H9 (cell line): ENCODE measurements at regions not wholly inside any gene's neighbourhood (a gene's known extent, or its start where the extent isn't known, plus 50 kb on each side); places are given as distances from the start of the nearest gene placed in this dataset.

Experiments used
- DNase-seq: peaks from one replicate; pipeline ENCODE4 v3.0.0-alpha.2; 2017
- H2AFZ ChIP-seq: one replicate; pipeline ENCODE4 v1.6.1; 2013; ENCODE audit warnings: mild to moderate bottlenecking, low read length, control low read depth, moderate library complexity
- H2AK5ac ChIP-seq: 2 replicates; pipeline ENCODE4 v1.6.1; 2013; ENCODE audit warnings: low read length, control low read depth, mixed read lengths; ENCODE audit not compliant: insufficient read length
- H2BK120ac ChIP-seq: one replicate; pipeline ENCODE4 v1.6.1; 2013; ENCODE audit warnings: low read depth, mild to moderate bottlenecking, low read length, control low read depth, inconsistent platforms; ENCODE audit not compliant: poor library complexity, severe bottlenecking
- H2BK12ac ChIP-seq: 2 replicates; pipeline ENCODE4 v1.6.1; 2013; ENCODE audit warnings: low read length, control low read depth, mixed read lengths, low read depth; ENCODE audit not compliant: insufficient read length
- H2BK15ac ChIP-seq: 2 replicates; pipeline ENCODE4 v1.6.1; 2013; ENCODE audit warnings: low read depth, low read length, control low read depth
- H2BK20ac ChIP-seq: one replicate; pipeline ENCODE4 v1.6.1; 2013; ENCODE audit warnings: low read depth, mild to moderate bottlenecking, low read length, control low read depth, inconsistent platforms; ENCODE audit not compliant: poor library complexity, severe bottlenecking
- H2BK5ac ChIP-seq: 2 replicates; pipeline ENCODE4 v1.6.1; 2013; ENCODE audit warnings: low read length, control low read depth, mixed read lengths; ENCODE audit not compliant: insufficient read length
- H3K14ac ChIP-seq: 2 replicates; pipeline ENCODE4 v1.6.1; 2013; ENCODE audit warnings: low read length, control low read depth; ENCODE audit not compliant: insufficient read depth
- H3K18ac ChIP-seq: 2 replicates; pipeline ENCODE4 v1.6.1; 2013; ENCODE audit warnings: low read depth, mild to moderate bottlenecking, mixed read lengths, low read length, control low read depth; ENCODE audit not compliant: insufficient read length
- H3K23ac ChIP-seq: 2 replicates; pipeline ENCODE4 v1.6.1; 2013; ENCODE audit warnings: low read length, control low read depth, mixed read lengths, low read depth; ENCODE audit not compliant: insufficient read length
- H3K23me2 ChIP-seq: 2 replicates; pipeline ENCODE4 v1.6.1; 2013; ENCODE audit warnings: low read depth, mild to moderate bottlenecking, mixed read lengths, low read length, control low read depth; ENCODE audit not compliant: insufficient read length, poor library complexity, severe bottlenecking
- H3K27ac ChIP-seq: 2 replicates; pipeline ENCODE4 v1.5.1; 2013; ENCODE audit warnings: low read length, control low read depth, mixed read lengths, low read depth; ENCODE audit not compliant: insufficient read length
- H3K27me3 ChIP-seq: 2 replicates; pipeline ENCODE4 v1.6.1; 2013; ENCODE audit warnings: low read length, control low read depth, inconsistent platforms; ENCODE audit not compliant: insufficient read depth
- H3K4ac ChIP-seq: 2 replicates; pipeline ENCODE4 v1.6.1; 2013; ENCODE audit warnings: low read depth, mild to moderate bottlenecking, control low read depth, inconsistent platforms, low read length, moderate library complexity
- H3K4me1 ChIP-seq: 2 replicates; pipeline ENCODE4 v1.6.1; 2013; ENCODE audit warnings: low read length, control low read depth, inconsistent platforms; ENCODE audit not compliant: insufficient read depth
- H3K4me2 ChIP-seq: 2 replicates; pipeline ENCODE4 v1.6.1; 2013; ENCODE audit warnings: low read length, control low read depth, mixed read lengths; ENCODE audit not compliant: insufficient read length, insufficient read depth
- H3K56ac ChIP-seq: 2 replicates; pipeline ENCODE4 v1.6.1; 2013; ENCODE audit warnings: low read depth, mild to moderate bottlenecking, mixed read lengths, low read length, control low read depth; ENCODE audit not compliant: insufficient read length
- H3K79me1 ChIP-seq: 2 replicates; pipeline ENCODE4 v1.6.1; 2013; ENCODE audit warnings: low read depth, mild to moderate bottlenecking, moderate library complexity, low read length, control low read depth, inconsistent platforms; ENCODE audit not compliant: insufficient read depth, poor library complexity, severe bottlenecking
- H3K79me2 ChIP-seq: 2 replicates; pipeline ENCODE4 v1.6.1; 2013; ENCODE audit warnings: low read length, control low read depth, inconsistent platforms; ENCODE audit not compliant: insufficient read depth
- H3K9ac ChIP-seq: 2 replicates; pipeline ENCODE4 v1.6.1; 2013; ENCODE audit warnings: low read length, control low read depth, mixed read lengths; ENCODE audit not compliant: insufficient read length; ENCODE audit errors: extremely low read depth
- H3K9me3 ChIP-seq: one replicate; pipeline ENCODE4 v1.6.1; 2013; ENCODE audit warnings: low read depth, low read length, inconsistent platforms; ENCODE audit not compliant: control insufficient read depth
- H3T11ph ChIP-seq: one replicate; pipeline ENCODE4 v1.6.1; 2013; ENCODE audit warnings: mild to moderate bottlenecking, low read length, control low read depth, inconsistent platforms
- H4K20me1 ChIP-seq: one replicate; pipeline ENCODE4 v1.6.1; 2013; ENCODE audit not compliant: control insufficient read depth, insufficient read length, insufficient read depth
- H4K5ac ChIP-seq: 2 replicates; pipeline ENCODE4 v1.6.1; 2013; ENCODE audit warnings: low read depth, mild to moderate bottlenecking, mixed read lengths, low read length, control low read depth; ENCODE audit not compliant: insufficient read length
- H4K8ac ChIP-seq: replicated peaks from 2 replicates; pipeline ENCODE4 v1.6.1; 2013; ENCODE audit warnings: low read length, control low read depth, mixed read lengths, low read depth; ENCODE audit not compliant: insufficient read length
- H4K91ac ChIP-seq: 2 replicates; pipeline ENCODE4 v1.6.1; 2013; ENCODE audit warnings: low read depth, mild to moderate bottlenecking, moderate library complexity, mixed read lengths, low read length, control low read depth; ENCODE audit not compliant: insufficient read length
- H3K27ac Mint-ChIP-seq, 3 experiments: 2 replicates in 2 of 3; 3 replicates in 1 of 3; pipeline ENCODE4 v1.8.0; 2020 to 2021; ENCODE audit warnings: mixed read lengths in 3 of 3, mild to moderate bottlenecking in 1 of 3, moderate library complexity in 1 of 3
- H3K27me3 Mint-ChIP-seq: 2 replicates; pipeline ENCODE4 v1.8.0; 2021; ENCODE audit warnings: low read depth, mild to moderate bottlenecking, moderate library complexity, mixed read lengths
- H3K36me3 Mint-ChIP-seq, 3 experiments: 2 replicates in 2 of 3; 3 replicates in 1 of 3; pipeline ENCODE4 v1.8.0; 2020 to 2021; ENCODE audit warnings: low read depth in 3 of 3, mixed read lengths in 3 of 3; ENCODE audit not compliant: insufficient read depth in 1 of 3
- H3K4me1 Mint-ChIP-seq, 2 experiments: 2 replicates each; pipeline ENCODE4 v1.8.0; 2020; ENCODE audit warnings: mixed read lengths in 2 of 2
- H3K4me3 Mint-ChIP-seq, 2 experiments: 2 replicates in 1 of 2; 3 replicates in 1 of 2; pipeline ENCODE4 v1.8.0; 2020 to 2021; ENCODE audit warnings: mild to moderate bottlenecking in 2 of 2, mixed read lengths in 2 of 2, moderate library complexity in 1 of 2
- H3K9me3 Mint-ChIP-seq, 2 experiments: 2 replicates in 1 of 2; 3 replicates in 1 of 2; pipeline ENCODE4 v1.8.0; 2020; ENCODE audit warnings: mild to moderate bottlenecking in 2 of 2, mixed read lengths in 2 of 2, moderate library complexity in 1 of 2
- CTCF ChIP-seq: fragments of 200-600 bp; sonication (generic); conservative IDR thresholded peaks from 3 replicates; pipeline ENCODE4 v1.8.0; 2021; ENCODE audit warnings: antibody characterized with exemption, mild to moderate bottlenecking
- WGBS: extraction: QIAGEN DNeasy Blood & Tissue Kit; methylation state at CpG from one replicate; pipeline ENCODE4 v1.1.7; 2013; ENCODE audit warnings: missing lambda C conversion rate, low lambda C conversion rate, mixed read lengths; ENCODE audit not compliant: insufficient read length; ENCODE audit errors: extremely low coverage; 5-methylcytosine and 5-hydroxymethylcytosine counted together

- Histone ChIP-seq H3K23ac (no peak overlapping the region), H2BK120ac (no peak overlapping the region), H3K4ac (no peak overlapping the region), H2BK15ac (no peak overlapping the region), H2BK5ac (no peak overlapping the region), H3K4me1 (no peaks in the 10 kb centered on the region; the same call in 1 of the 2 replicates), H4K5ac (no peak overlapping the region), H3K79me2 (no peaks in the 10 kb centered on the region), H3K9me3 (no peaks in the 10 kb centered on the region), H3K9ac (no peak overlapping the region), H3K79me1 (no peaks in the 10 kb centered on the region), H4K8ac (no peak overlapping the region), H3K14ac (no peak overlapping the region), H3K56ac (no peak overlapping the region), H4K91ac (no peak overlapping the region), H3K23me2 (no peaks in the 10 kb centered on the region), H3K27me3 (no peaks in the 10 kb centered on the region), H3K4me2 (no peak overlapping the region), H2AFZ (no peak overlapping the region), H3K27ac (no peak overlapping the region), H3T11ph (no peak overlapping the region), H2BK12ac (no peak overlapping the region), H2BK20ac (no peak overlapping the region), H4K20me1 (no peaks in the 10 kb centered on the region), H3K18ac (no peak overlapping the region), H2AK5ac (no peak overlapping the region)
- Mint-ChIP-seq H3K9me3 (peaks cover 0 to 2% of the 10 kb centered on the region in 2 experiments; a peak in 1 of 5 replicates), H3K4me1 (peaks cover 3 to 6% of the 10 kb centered on the region in 2 experiments; a peak in 3 of 4 replicates), H3K27me3 (no peaks in the 10 kb centered on the region), H3K36me3 (peaks cover 0 to 1% (median 0%) of the 10 kb centered on the region in 3 experiments; a peak in 1 of 7 replicates), H3K4me3 (no peak overlapping the region), H3K27ac (no peak overlapping the region)
- no peak for TF ChIP-seq CTCF
- no peak for DNase-seq
- WGBS, result no CpG with 5 or more reads among the region's 2 CpGs
Measured at GRCh38 chr1:79082233-79082632, 75.7 kb upstream of the ADGRL4 start.
